ENCODE measurements at regions not wholly inside any gene's neighbourhood (a gene's known extent, or its start where the extent isn't known, plus 50 kb on each side); places are given as distances from the start of the nearest gene placed in this dataset.
"Not testable (repeated sequence)": the region's sequence is repeated elsewhere in the genome, so short reads cannot be mapped to it uniquely, and the experiment has no call there.

- Histone ChIP-seq H3K9ac (ENCODE audit: insufficient read depth, low read length) (no peak overlapping the region), H2AFZ (ENCODE audit: low read length) (no peak overlapping the region), H3K36me3 (ENCODE audit: control insufficient read depth, insufficient read depth, low read length) (no peaks in the 10 kb centered on the region), H3K4me3 (replicated peaks in 1 of 4; ENCODE audit: control extremely low read depth in 1 of 4, insufficient read depth in 1 of 4, low read depth in 3 of 4, low read length in 4 of 4) (no peak overlapping the region), H4K20me1 (ENCODE audit: control insufficient read depth, extremely low read depth, insufficient read depth, low read length) (no peaks in the 10 kb centered on the region), H3K9me3 (ENCODE audit: control insufficient read depth, insufficient read depth, low read depth, low read length) (no peaks in the 10 kb centered on the region), H3K4me2 (ENCODE audit: extremely low read depth, insufficient read depth, low read length) (no peak overlapping the region), H3K79me2 (ENCODE audit: control insufficient read depth, insufficient read depth, low read length) (no peaks in the 10 kb centered on the region), H3K27me3 (ENCODE audit: control insufficient read depth, insufficient read depth, low read length) (no peaks in the 10 kb centered on the region), H3K4me1 (ENCODE audit: control insufficient read depth, extremely low read depth, insufficient read depth, low read length) (no peaks in the 10 kb centered on the region), H3K27ac (ENCODE audit: insufficient read depth, low read length) (no peak overlapping the region)
- TF ChIP-seq EZH2 (IDR thresholded peaks at IDR 0.05; ENCODE audit: low read length, missing control alignments) (no peak), CTCF (conservative IDR thresholded peaks at IDR 0.05 in 1 of 2, IDR thresholded peaks at IDR 0.05 in 1 of 2; ENCODE audit: low read depth in 1 of 2, low read length in 2 of 2) (no peak)
- no peak for DNase-seq (ENCODE audit: low read depth in 2 of 2)
Measured at GRCh38 chr17:77840513-77841165, 117.9 kb upstream of the TNRC6C start.

GRCh38 chr17:77841742-77842527, 116.6 kb upstream of the TNRC6C start:
- Histone ChIP-seq H3K27me3 (ENCODE audit: control insufficient read depth, insufficient read depth, low read length) (no peaks in the 10 kb centered on the region), H3K9ac (ENCODE audit: insufficient read depth, low read length) (no peak overlapping the region), H4K20me1 (ENCODE audit: control insufficient read depth, extremely low read depth, insufficient read depth, low read length) (no peaks in the 10 kb centered on the region), H3K4me2 (ENCODE audit: extremely low read depth, insufficient read depth, low read length) (no peak overlapping the region), H3K79me2 (ENCODE audit: control insufficient read depth, insufficient read depth, low read length) (no peaks in the 10 kb centered on the region), H3K36me3 (ENCODE audit: control insufficient read depth, insufficient read depth, low read length) (no peaks in the 10 kb centered on the region), H3K4me1 (ENCODE audit: control insufficient read depth, extremely low read depth, insufficient read depth, low read length) (no peaks in the 10 kb centered on the region), H2AFZ (ENCODE audit: low read length) (no peak overlapping the region), H3K27ac (ENCODE audit: insufficient read depth, low read length) (no peak overlapping the region), H3K9me3 (ENCODE audit: control insufficient read depth, insufficient read depth, low read depth, low read length) (no peaks in the 10 kb centered on the region), H3K4me3 (replicated peaks in 1 of 4; ENCODE audit: control extremely low read depth in 1 of 4, insufficient read depth in 1 of 4, low read depth in 3 of 4, low read length in 4 of 4) (no peak overlapping the region)
- DNase-seq (ENCODE audit: low read depth in 2 of 2), result no peak
- TF ChIP-seq CTCF (conservative IDR thresholded peaks at IDR 0.05 in 1 of 2, IDR thresholded peaks at IDR 0.05 in 1 of 2; ENCODE audit: low read depth in 1 of 2, low read length in 2 of 2), result no peak
- no peak for TF ChIP-seq EZH2 (IDR thresholded peaks at IDR 0.05; ENCODE audit: low read length, missing control alignments)

- Histone ChIP-seq H2AFZ (ENCODE audit: low read length) (no peak overlapping the region), H3K4me1 (ENCODE audit: control insufficient read depth, extremely low read depth, insufficient read depth, low read length) (no peaks in the 10 kb centered on the region), H3K79me2 (ENCODE audit: control insufficient read depth, insufficient read depth, low read length) (no peaks in the 10 kb centered on the region), H3K9me3 (ENCODE audit: control insufficient read depth, insufficient read depth, low read depth, low read length) (no peaks in the 10 kb centered on the region), H4K20me1 (ENCODE audit: control insufficient read depth, extremely low read depth, insufficient read depth, low read length) (no peaks in the 10 kb centered on the region), H3K9ac (ENCODE audit: insufficient read depth, low read length) (no peak overlapping the region), H3K27me3 (ENCODE audit: control insufficient read depth, insufficient read depth, low read length) (no peaks in the 10 kb centered on the region), H3K4me2 (ENCODE audit: extremely low read depth, insufficient read depth, low read length) (no peak overlapping the region), H3K27ac (ENCODE audit: insufficient read depth, low read length) (no peak overlapping the region), H3K36me3 (ENCODE audit: control insufficient read depth, insufficient read depth, low read length) (no peaks in the 10 kb centered on the region), H3K4me3 (replicated peaks in 1 of 4; ENCODE audit: control extremely low read depth in 1 of 4, insufficient read depth in 1 of 4, low read depth in 3 of 4, low read length in 4 of 4) (no peak overlapping the region)
- DNase-seq (ENCODE audit: low read depth in 2 of 2), result peak in 1 of 2 donors; percentile 83
- TF ChIP-seq EZH2 (IDR thresholded peaks at IDR 0.05; ENCODE audit: low read length, missing control alignments) (no peak), CTCF (conservative IDR thresholded peaks at IDR 0.05 in 1 of 2, IDR thresholded peaks at IDR 0.05 in 1 of 2; ENCODE audit: low read depth in 1 of 2, low read length in 2 of 2) (no peak)
Measured at GRCh38 chr17:77842528-77843147, 115.9 kb upstream of the TNRC6C start.

- not testable (repeated sequence) for H3K79me2 ChIP-seq (ENCODE audit: control insufficient read depth, insufficient read depth, low read length); H3K27ac ChIP-seq (ENCODE audit: insufficient read depth, low read length); H2AFZ ChIP-seq (ENCODE audit: low read length); H3K4me1 ChIP-seq (ENCODE audit: control insufficient read depth, extremely low read depth, insufficient read depth, low read length); H3K4me2 ChIP-seq (ENCODE audit: extremely low read depth, insufficient read depth, low read length); H3K4me3 ChIP-seq (replicated peaks in 1 of 4; ENCODE audit: control extremely low read depth in 1 of 4, insufficient read depth in 1 of 4, low read depth in 3 of 4, low read length in 4 of 4); H3K9ac ChIP-seq (ENCODE audit: insufficient read depth, low read length); H3K9me3 ChIP-seq (ENCODE audit: control insufficient read depth, insufficient read depth, low read depth, low read length); H3K27me3 ChIP-seq (ENCODE audit: control insufficient read depth, insufficient read depth, low read length); H3K36me3 ChIP-seq (ENCODE audit: control insufficient read depth, insufficient read depth, low read length); H4K20me1 ChIP-seq (ENCODE audit: control insufficient read depth, extremely low read depth, insufficient read depth, low read length)
- peak in 1 of 2 donors; percentile 97 for DNase-seq (ENCODE audit: low read depth in 2 of 2)
Measured at GRCh38 chr17:77843255-77843895, 115.1 kb upstream of the TNRC6C start.
